Activated CD8-positive, alpha-beta memory T cell treated with anti-CD3 and anti-CD28 coated beads, Interleukin-2, amount 50 U/mL, for 48 hours (primary cell): ENCODE measurements at regions not wholly inside any gene's neighbourhood (a gene's known extent, or its start where the extent isn't known, plus 50 kb on each side); places are given as distances from the start of the nearest gene placed in this dataset.

ENCODE experiments used
- DNase-seq: peaks from one replicate; pipeline ENCODE4 v3.0.0-alpha.2; 2020

DNA sequence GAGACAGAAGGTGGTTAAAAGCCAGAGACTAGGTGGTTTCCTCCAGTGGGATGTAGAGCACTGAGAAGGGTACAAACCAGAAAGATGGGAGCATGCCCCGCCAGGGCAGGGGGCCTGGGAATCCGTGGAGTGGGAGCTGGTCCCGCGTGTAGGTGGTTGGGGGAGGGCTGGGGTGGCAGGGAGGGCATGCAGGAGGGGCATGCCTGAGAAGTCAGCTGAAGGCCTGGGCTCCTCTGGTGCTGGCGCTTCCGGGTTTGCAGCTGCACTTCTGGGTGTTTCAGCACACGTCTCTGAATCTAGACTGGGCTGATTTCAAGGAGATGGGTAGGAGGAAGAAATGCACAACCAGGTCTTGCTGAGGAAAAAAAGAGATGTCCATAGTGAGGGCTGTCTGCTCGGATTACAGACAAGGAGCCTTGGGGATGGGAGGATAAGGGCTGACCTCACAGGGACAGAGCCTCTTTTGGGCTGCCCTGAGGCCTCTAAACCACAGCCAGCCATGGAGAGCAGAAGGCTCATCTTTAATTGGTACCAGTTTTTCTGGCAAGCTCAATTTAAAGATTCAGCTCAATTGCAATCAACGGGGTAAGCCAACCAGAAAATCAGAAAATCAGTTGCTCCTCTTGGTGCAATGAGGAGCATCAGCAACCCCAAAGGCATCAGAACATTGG, 151.9 kb downstream of the FAM43A start:
- no peak for DNase-seq

DNA sequence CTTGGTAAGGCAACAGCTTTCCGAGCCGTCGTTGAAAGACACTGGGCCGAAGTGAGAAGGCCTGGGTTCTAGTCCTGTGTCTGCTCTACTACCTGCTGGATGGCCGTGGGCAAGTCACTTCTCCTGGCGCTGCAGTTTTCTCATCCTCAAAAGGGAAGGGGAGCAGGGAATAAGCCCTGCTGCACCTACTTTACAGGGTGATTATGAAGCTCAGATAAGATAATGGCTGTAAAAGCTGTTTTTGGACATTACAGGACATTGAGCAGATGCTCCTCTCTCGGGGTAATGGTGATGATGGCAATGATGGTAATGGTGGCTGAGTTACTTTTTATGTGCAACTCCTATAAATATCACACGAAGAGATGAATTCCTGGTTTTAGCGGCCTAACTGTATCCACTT, 152.6 kb downstream of the FAM43A start:
- DNase-seq = no peak

DNA sequence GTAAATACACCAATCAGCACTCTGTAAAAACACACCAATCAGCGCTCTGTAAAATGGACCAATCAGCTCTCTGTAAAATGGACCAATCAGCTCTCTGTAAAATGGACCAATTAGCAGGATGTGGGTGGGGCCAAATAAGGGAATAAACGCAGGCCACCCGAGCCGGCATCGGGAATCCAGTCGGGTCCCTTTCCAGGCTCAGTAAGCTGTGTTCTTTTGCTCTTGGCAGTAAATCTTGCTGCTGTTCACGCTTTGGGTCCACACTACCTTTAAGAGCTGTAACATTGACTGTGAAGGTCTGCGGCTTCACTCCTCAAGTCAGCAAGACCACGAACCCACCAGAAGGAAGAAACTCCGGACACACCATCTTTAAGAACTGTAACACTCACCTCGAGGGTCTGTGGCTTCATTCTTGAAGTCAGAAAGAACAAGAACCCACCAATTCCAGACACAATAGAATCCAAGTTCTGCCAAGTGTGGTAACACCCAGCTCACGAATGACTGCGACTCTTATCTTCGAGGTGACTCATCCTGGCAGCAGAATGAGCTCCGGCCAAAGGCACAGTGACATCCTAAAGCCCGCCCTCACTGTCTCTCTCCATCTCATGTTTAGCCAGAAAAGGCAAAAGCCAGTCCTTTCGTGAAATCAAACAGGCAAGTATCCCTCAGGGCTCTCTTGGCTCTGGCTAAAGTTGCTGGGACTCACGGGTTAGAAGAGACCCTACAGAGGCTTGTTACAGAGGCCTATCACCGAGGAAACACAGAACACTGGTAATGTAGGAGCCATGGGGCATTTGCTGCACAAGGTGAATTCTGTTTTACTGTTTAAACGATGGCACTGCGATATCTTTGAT, 155.2 kb downstream of the FAM43A start:
- DNase-seq = no peak

DNA sequence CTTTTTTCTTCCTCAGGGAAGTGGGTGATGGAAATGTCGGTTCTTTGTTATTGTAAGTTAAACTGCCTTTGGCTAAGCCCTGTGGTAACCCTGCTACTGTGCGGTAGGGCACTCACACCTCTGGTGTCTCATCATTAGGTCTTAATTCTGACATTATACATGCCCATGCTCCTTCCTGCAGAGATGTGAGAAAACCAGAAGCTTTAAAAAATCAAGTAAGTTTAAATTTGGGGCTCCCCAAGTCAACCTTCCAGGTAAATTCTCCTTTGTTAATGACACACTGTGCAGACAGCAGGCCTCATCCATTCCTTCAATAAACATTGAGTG, 155.8 kb downstream of the FAM43A start:
- no peak for DNase-seq

DNA sequence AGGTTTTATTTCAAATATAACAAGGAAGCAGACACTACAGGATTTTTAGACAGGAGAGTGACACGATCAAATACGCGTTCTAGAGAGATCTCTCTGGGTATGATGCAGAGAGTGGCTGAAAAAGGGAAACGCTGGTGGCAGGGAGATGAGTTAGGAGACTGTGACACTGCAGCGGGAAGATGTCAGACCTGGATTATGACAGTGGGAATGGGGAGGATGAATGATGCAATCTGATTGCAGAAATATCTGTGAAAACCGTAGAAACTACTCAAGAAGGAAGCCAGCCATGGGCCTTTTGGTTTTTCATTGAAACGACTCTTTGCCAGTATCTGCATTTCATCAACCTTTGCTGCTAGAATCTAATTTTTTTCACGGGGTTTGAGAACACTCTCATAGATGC, 157.9 kb downstream of the FAM43A start:
- DNase-seq = no peak

DNA sequence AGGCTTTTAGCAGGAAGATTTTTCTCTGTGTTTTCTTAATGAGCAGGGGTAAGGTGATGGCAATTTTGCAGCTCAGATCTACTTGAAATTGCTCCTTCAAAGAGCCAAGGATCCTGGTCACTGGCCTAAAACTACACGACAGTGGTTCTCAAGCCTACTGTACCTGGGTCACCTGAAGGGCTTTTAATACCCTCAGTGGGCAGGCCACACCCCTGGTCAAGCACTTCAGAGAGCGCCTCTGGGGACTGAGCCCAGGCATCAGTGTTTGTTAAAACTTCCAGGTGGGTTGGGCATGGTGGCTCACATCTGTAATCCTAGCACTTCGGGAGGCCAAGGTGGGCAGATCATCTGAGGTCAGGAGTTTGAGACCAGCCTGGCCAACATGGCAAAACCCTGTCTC, 158.4 kb downstream of the FAM43A start:
- DNase-seq = no peak

DNA sequence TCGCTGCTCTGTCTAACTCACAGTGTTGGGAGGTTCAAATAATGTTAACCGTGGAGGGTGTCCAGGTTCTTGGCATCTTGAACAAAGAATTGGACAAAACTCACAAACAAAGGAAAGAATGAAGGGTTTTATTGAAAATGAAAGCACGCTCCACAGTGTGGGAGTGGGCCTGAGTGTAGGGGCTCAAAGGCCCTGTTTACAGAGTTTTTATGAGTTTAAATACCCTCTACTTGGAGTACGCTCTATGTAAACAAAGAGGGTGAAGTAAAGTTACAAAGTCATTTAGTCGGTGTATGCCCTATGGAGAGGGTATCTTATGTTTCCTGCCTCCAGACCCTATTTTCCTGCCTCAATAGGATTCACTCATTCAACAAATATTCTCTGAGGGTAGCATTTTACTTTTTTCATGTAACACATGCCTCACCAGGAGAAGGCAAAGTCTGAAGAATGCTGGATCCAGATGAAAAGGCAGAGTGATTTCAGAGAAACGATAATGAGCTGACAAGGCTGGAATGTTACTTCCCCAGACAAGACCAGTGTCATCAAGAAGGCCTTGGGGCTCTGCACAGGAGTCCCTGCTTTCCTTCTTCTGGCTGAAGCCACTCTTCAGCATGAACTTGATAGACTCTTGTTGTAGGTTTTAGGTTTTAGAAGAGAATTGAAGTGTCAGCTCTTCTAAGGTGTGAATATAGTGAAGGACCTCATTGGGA, 163.6 kb downstream of the FAM43A start:
- DNase-seq = no peak

DNA sequence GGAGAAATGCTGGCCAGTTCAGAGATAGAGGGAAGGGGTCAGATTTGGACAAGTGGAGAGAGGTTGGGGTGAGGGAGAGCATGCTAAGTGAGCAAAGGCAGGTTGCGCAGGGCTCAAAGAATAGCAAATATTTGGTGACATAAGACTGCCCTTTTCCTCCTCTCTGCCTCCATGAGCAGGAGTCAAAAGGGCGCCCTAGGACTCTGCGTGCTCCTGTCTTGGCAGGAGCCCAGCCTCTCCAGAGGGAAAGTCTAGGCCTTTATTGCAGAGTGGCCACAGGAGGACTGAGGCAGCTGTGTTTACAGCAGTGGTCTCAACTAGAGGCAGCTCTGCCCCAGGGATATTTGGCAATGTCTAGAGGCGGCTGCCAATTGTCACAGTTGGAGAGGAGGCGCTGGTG, 165.6 kb downstream of the FAM43A start:
- DNase-seq = no peak

DNA sequence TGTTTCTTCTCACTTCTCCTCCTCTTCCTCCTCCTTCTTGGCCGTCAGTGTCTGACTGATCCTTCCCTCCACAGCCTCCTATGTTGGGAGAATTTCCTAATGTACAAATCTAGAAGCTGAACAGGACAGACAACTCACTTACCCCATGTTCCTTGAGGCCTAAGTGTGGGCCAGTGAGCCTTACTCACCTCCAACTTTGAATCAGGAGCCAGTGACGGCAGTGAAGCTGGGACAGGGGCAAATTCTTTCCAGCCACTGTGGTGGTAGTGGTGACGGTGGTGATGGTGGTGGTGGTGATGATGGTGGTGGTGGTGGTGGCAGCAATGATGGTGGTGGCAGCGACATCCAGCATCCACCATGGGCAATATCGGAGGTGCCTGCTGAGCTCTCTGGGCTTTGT, 166.3 kb downstream of the FAM43A start:
- no peak for DNase-seq

DNA sequence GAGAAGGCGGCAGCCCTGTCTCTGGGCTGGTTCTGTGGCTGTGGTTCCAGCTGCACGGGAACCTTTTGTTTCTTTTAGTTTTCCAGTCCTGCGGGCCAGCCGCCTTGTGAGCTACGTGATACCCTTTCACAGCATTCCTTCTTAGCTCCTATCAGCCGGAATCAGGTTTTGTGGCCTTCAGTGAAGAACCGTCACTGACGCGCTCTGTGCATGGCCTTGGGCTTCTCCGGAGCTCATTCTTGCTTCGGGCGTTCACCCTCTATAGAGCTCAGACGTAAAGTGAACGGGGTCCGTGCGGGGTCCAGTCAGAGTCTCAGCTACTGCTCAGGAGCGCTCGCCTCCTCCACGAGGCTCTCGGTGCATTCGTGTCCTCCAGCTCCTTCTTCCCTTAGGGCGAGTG, 166.7 kb downstream of the FAM43A start:
- DNase-seq = no peak

DNA sequence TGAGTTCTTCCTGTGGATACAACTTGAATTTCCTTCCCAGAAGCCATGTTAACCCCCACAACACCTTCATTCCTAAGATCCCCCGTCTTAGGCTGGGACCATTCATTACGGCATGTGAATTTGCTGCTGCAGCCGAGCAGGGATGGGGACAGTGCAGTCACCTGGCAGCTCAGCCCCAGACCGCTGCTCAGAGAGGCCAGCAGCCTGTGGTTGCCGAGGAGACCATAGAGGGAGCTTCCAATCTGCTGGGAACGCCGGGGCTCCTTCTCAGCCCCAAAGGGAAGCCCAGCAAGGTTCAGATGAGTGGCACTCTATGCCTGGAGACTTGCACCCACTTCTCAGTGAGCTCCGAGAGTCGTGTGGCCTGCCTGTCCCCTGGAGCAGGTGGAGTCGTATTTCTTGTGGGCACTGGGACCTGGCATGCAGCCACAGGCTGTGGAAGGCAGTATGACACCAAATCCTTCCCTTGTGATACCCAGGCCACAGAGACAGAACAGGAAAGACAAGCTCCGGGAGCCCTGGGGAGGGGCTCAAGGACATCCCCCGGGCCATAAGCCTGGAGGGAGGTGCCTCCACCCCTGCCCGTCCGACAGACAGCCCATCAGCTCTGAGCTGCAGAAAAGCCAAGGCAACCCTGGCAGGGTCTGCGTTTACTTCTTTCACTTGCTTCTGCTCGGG, 167.3 kb downstream of the FAM43A start:
- DNase-seq = no peak

DNA sequence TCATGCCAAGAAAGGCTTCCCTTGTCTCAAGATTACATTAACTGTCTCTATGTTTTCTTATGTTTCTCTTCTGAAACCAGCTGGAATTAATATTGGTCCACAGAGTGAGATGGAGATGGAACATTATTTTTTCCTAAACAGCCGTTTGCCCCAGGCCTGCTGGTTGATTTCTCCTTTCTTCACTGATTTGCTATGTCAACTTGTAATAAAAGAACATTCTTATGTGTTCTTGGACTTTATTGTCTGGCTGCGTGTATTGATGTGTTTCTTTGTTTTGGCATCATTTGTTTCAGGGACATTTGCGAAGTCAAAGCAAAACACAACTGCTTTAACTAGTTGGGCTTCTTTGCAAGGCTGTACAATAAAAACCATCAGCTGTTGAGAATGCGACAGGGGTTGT, 168.5 kb downstream of the FAM43A start:
- DNase-seq = no peak

DNA sequence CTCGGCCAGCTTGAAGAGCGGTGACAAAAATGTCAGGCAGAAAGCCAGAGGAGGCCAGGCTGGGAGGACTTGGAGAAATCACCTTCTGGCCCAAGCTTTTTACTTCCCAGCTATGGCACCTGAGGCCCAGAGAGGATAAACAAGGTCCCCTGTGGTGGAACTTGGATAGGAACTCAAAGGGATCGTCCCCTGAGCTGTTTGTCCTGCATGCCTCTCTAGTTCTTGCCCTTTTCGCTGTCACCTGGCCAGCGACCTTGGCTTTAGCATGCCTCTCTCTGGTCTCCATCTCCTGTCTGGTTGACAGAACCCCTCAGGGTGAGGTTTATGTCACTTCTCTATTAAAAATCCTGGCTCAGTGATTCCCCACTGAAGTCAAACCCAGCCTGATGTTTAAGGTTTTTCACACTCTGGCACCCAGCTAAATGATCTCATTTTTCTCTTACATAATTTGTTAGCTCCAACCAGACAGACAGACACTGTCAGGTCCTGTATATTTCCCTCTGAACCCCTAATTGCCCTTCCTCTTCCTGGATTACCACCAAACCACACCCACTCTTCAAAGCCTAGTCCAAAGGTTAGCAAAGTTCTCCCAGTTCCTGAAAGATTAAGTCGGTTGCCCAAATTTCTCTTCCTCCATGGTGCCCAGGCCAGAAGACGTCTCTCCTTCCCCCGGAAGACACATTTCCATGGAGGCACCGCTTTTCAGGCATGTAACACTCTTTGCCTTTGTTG, 169.1 kb downstream of the FAM43A start:
- no peak for DNase-seq

DNA sequence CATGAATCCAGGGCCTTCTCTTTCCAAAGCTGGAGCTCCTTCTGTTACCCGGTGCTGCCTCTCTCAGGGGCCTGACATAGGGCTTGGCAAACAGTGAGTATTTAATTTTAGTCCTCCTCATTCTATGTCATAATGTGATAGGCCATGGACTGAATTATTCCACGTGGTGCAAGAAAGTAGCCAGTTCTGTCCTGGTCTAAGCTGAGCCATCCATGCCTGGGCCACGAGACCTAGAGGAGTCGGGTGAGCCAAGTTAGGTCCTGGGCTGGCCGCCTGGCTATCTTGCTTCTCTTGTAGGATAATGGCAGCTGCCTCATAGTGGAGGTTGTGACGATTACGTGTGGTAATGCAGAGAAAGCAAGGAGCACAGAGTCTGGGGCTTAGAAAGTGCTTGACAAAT, 170.6 kb downstream of the FAM43A start:
- no peak for DNase-seq

DNA sequence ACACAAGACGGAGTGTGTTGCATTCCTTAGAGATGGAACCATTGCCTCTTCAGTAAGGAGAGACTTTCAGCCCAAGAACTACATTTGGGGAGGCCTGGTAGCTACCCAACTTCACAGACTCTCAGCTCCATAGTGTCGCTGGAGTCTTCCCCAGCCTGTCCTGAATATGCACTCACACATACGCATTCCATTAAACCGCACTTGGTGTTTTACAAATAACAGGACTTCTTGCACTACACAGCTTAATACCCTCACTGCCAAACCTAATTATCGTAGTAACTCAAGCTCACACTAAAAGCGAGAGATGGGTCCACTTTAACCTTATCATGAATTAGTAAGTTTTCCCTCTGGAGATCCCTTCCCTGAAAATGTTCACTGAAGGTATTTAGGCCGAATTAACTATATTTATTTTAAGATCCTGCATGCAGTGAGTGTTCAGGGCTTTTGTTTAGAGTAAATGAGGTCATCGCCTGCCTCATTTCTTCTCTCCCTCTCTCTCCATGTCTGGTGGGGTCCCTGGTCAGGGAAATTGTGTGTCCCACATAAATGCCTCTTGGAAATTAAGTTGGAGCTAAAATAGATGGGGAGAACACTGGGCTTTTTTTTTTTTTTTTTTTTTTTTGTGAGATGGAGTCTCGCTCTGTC, 171.9 kb downstream of the FAM43A start:
- DNase-seq = no peak

DNA sequence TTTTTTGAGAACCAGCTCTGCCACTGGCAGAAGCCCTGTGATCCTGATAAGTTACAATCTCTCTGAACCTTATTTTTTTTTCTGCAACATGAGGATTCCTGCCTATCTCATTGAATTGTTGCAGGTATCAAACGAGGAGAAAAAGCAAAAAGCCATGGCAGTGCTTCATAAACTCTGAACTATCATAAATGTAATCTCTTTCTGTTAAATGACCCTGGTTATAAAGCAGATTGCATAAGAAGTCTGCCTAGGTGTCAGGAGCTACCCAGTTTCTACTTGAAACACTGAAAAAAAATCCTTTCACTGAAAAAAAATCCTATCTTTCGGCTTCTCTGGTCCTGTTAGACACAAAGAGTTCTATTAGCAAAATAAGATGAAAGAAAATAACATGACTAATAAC, 172.7 kb downstream of the FAM43A start:
- DNase-seq = no peak

DNA sequence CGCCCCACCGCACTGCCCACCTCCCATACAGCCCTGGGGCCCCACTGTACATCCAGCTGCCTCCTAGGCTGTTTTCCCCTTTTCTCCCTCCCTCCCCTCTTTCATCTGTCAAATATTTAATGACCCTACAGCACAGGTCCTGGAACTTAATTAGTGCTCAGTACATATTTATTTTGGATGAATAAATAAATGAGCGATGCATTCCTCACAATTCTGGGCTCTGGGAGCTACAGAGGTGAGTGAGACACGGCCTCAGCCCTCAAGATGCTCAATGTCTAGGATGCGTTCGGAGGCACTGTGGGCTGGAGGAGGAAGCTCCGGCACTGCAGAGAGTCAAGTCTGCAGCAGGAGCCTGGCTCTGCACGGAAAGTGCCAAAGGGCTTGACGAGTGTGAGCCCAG, 175.0 kb downstream of the FAM43A start:
- no peak for DNase-seq

DNA sequence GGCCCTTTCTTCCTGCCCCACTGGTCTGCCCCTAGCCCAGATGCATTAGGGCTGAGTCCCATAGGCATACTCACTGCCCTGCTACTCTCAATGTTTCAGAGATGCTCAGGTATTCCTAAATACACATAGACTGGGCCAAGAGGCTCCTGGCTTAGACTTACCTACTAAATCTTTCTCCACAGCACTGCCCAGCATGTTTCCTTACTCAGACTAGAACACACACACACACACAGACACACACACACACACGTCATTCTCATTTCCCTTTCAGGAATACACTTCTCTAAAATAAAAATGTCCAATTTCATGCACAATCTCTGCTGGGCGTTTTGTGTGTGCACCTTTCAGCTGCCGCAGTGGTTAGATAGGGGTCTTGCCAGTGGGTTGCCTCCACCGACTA, 175.7 kb downstream of the FAM43A start:
- DNase-seq = no peak

DNA sequence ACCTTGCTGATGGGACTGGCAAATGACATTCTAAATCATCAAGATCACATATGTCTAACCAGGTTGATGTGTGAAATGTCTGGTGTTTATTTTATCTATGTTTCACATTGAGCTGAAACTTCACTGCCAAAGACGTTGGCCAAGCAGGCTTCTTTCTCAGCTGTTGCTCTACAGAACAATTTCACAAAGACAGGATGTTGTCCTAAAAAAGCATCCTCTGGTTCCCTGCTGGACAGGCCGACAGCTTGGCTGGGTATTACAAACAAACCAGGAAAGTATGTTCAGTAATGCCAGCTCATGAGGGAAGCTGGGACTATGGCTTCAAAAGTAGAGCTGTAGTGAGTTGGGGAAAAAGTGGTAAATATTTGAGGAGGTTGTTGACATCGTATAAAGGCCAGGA, 179.4 kb downstream of the FAM43A start:
- DNase-seq = no peak

DNA sequence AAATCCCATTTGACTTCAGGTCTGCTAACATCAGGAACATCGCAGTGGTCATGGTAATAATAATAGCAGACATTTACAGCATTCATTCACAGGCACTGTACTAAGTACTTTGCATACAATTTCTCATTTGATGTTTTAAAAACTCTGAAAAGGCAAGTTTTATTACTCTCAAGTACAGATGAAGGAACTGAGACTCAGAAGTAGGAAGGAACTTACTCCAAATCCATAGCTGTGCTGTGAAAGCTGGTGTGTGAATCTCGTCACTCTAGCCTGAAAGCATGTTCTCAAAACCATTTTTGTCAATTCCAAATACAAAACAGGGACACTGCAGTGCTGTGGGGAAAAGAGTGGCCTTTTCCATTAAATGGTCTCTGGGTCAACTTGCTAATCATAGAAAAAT, 179.9 kb downstream of the FAM43A start:
- DNase-seq = no peak

DNA sequence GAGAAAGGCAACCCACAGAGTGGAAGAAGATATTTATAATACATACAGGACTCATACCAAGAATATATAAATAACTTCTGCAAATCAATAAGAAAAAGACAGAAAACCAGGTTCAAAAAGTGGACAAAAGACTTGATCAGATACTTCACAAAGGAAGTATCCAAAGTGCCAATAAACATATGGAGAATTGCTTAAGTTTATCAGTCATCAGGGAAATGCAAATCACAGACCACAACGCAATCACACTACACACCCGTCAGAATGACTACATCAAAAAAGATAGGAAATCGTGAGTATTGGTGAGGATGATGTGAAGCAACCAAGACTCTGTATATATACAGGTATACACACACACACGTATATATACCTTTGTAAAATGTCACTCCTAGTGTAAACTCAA, 180.6 kb downstream of the FAM43A start:
- DNase-seq = no peak

DNA sequence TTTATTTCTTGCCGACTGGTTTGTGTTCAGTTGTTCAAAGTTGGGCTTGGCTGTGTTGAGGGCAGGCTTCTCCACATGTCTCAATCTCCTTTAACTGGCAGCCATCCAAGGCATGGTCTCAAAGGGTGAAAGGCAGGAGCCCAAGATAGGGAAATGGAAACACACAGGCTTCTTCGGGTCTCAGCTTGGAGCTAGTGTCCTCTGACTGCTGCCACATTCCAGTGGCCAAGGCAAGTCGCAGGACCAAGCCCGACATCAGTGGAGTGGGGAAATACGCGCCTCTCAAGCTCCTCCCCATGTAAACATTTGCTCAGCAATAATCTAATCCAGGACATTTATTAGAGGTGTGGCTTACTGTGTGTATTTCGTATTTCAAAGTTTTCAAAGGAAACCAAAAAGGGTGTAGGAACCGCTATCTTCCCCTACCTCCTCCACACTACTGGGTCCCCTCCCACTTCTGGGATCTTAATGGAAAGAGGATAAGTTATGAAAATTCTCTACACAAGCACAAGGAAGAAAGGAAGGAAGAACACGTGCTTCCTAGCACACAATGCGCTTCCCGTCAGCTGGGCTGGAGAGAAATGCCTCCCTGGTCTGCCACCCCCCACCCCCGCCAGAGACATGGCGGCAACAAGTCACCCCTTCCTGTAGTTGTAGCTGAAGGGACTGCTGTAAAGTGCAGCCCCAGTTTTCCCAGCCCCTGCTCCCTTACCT, 181.7 kb downstream of the FAM43A start:
- no peak for DNase-seq
